Fibroblast of peridontal ligament (primary cell): ENCODE measurements at regions not wholly inside any gene's neighbourhood (a gene's known extent, or its start where the extent isn't known, plus 50 kb on each side); places are given as distances from the start of the nearest gene placed in this dataset.
"Not testable (repeated sequence)": the region's sequence is repeated elsewhere in the genome, so short reads cannot be mapped to it uniquely, and the experiment has no call there.

ENCODE experiments used
- DNase-seq: peaks from one replicate; pipeline ENCODE4 v3.0.0-alpha.2; 2010; ENCODE audit errors: extremely low read depth

DNA sequence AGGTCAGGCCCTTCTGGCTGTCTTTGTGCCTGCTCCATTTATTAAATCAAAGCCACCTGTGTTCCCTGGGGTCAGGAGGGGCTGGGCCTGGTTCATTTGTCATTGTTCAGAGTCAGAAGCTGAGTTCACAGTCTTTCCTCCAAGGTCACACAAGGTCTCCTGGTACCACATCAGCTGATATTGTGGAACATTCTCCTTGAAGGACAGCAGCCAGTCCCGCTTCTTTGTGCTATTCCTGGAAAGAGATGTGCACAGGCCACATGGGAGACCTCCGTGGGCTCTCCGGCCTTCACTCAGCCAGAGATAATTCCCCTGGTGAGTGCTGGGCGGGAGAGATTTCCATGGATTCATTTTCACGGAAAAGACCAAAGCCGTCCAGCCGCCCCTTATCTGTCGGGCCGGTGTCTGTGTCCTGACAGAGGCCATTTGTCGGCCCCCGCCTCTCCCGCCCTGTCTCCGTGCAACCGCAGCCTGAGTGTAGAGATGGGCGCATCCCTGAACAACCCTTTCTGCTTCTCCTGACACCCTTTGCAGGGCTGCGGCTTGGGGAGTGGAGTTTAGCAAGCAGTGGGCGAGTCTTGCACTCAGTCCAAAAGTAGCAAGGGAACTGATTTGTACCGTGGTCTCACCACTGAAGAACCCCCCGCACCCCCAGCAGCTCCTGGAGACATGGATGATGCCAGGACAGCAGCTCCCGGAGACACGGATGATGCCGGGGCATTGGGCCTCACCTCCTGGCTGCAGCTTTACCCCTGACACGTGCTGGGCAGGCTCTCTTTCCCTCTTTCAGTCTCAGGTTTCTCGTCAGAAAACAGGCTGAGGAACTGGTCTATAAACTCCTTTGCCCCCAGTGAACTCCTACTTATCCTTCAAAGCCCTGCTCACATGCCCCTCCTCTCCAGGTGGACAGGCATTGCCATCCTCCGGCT is 198.4 kb downstream of the LAT start:
- DNase-seq: not testable (repeated sequence)

DNA sequence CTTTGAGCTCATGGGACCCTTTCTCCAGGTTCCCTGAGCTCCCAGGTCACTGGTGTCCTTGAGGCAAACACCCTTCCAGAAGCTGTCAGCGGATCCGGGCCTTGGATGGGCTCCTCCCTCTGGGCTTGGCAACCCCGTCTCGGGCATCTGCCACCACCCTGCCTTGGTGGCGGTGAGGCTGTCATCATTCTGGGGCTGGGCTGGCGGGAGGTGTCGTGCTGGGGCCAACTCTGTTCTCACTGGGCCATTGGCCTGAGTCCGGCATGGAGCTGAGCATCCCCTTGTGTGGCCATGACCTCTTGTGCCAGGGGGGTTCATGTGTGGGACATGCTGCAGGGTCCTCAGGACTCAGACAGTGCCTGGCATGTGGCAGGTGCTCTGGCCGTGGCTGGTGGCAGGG is 197.6 kb downstream of the LAT start:
- DNase-seq: no peak

DNA sequence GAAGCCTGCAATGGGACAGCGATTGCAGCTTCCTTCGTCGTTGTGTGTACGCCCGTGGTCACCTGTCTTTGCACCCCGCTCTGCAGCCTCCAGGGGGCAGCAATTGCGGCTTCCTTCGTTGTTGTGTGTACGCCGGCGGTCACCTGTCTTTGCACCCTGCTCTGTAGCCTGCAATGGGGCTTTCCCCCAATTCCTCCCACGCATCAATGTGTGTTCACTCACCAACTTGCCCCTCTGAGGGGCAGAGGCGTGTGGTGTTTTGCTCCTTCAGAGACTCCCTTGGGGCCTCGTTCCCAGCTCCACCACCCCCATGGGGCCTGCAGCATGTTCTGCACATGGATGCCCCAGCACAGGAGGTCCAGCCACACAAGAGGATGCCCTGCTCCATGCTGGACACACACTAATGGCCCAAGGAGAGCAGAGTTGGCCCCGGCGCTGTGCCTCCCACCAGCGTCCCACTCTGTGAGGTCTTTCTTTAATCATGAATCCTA is 197.1 kb downstream of the LAT start:
- DNase-seq: not testable (repeated sequence)

DNA sequence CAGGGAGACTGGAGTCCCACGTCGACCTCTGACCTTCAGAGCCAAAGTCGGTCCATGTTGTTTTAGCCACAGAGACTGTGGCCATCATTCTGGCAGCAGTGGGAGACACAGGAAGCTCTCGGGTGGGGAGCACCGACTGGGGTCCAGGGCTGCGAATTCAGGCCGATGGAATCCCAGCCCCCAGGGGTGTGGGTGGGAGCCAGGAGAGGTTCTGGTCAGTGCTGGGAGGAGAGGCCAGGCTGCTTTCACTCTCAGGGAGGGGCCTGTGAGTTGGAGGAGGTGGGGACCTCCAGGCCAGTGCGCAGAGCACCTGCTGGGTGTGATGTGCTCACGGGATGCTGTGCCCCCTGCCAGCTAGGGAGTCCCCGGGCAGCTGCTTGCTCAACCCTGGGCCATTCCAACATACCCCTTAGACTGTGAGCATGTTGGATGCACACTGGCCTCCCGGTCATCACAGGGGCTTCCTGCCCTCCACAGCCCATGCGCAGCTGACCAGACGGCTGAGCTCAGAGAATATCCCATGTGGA is 196.5 kb downstream of the LAT start:
- not testable (repeated sequence) for DNase-seq

DNA sequence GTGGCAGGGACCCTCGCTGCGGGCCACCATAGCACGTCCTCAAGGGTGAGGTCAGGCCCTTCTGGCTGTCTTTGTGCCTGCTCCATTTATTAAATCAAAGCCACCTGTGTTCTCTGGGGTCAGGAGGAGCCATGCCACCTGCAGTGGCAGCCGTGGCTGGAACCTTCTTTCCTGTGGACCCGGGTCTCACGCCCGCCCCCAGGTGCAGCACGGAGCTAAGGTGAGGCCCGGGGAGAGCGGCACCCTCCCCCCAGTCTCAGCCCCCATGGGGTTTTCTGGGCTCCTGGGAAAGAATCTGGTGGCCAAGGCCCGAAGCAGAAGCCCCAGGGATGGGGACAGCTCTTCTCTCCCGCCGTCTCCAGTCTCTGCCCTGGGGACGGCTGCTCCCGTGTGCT is 195.4 kb downstream of the LAT start:
- not testable (repeated sequence) for DNase-seq

DNA sequence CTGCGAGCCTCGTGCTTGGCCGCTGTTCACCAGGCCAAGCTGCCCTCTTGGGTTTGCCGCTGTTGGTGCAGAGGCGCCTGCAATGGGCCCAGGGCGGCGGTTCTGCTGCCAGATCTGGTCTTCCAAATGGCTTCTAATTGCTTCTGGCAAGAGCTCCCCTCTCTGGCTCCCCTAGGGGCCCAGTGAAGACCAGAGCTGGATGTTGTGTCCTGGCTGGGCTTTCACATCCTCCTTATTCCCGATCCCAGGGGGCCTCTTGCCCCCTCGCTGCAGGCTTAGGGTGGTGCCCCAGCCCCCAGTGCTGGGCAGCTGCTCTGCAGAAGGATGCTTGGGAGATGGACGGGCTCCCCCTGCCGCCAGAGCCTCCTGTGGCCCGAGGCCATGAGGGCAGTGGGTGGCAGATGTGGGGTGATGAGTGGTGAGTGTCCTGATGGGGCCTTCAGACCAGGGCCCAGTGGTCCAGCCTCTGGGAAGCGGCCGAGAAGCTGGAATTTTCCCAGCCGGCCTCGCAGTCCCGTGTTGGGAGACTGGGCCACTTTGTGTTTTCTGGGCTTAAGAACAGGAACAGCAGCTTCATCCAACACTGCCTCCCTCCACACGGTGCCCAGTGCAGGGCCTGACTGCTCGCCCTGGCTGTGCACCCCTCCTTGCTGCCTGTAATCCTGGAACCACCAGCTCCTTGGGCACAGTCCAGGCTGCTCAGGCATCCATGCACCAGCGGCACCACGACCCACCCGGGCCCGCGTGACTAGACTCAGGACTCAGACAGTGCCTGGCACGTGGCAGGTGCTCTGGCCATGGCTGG is 194.8 kb downstream of the LAT start:
- peak; percentile 35 for DNase-seq

DNA sequence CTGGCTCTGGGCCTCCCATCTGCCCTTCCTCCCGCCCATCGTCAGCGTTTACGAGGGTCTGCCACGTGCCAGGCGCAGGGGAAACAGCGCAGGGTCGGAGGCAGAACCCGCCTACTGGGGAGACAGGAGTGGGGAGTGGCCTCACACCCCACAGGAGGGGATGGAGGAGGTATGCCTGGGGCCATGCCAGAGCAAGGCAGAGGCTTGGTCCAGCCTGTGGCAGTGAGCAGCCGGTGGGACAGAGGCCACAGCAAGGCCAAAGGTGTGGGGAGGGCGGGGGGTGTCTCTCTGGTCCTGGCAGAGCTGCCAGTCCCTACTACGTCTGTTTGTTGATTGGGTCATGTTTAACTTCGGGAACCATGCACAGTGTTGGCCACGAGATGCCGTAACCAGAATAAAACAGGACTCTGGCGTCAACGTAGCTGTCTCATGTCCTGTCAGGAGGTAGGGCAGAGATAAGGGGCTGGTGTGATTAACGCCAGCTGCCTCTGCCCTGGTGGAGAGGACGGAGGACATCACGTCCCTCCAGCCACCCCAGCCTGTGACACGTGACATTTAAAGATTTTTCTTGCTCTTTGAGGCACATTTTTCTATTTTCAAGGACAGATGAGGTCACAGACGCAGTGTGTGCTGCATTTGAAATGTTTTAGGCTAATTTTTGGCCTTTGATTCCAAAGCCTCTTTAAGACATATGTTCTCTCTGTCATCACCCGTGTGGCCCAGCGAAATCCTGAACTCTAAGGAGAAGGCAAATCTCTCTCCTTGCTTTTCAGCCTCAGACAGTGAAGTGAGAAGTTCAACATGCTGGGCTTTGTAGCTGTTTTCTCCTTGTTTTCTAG is 193.3 kb downstream of the LAT start:
- not testable (repeated sequence) for DNase-seq

DNA sequence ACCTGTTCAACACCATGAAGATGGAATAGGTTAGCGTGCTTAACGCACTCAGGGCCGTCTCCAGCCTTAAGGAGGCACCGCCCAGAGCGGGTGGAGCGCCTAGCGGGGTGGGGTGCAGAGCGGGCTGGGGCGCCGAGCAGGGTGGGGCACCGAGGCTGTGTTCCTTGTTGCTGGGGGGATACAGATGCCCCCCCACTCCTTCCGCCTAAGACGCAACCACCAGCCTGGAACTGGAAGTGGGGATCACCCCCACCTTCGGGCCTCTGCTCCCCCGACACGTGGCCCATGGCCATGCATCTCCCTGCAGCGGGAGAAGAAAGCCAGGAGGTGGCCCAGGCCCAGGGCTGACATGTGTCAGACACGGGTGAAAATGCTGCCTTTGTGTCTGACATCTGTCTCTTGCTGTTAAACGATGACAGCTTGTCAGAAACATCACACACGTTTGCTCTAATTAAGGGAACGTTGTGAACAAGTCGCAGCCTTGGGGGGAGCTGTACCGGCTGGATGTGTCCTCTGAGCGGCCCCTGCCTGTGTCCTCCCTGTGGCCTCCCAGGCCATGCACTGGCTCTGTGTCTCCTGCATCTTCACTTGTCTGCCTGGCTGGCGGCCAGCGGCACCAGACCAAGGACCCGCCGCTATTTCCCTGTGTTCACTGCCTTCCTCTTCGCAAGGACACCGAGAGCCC is 192.5 kb downstream of the LAT start:
- DNase-seq: not testable (repeated sequence)

DNA sequence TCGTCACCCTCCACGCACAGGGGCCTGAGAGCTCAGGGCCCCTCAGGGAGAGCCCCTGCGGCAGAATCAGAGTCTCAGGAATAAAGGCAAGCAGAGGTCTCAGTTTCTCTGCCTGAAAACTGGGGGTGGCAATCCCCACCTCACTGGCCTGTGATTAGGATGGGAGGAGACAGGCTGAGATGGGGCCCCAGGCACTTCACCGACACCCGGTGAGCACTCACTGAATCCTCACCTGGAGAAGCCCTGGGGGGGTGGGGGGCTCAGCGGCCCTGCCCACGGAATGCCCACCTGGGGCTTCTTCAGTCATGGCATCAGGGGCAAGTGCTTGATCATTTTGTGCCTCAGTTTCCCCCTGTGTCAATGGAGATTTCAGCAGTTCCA is 192.0 kb downstream of the LAT start:
- not testable (repeated sequence) for DNase-seq

DNA sequence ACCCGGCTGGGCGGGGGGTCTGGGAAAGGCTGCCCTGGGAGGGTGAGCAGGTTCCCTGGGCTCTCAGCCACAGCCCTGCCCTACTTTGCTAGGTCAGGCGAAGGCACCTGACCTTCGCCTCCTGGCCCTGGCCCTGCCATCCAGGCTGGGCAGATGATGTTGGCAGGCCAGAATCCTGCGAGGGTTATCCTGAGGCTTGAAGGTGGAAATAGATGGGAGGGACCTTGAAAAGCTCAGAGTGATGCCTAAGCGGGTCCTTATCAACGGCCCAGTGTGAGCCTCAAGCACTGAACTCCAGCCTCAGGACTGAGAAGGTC is 191.3 kb downstream of the LAT start:
- not testable (repeated sequence) for DNase-seq

DNA sequence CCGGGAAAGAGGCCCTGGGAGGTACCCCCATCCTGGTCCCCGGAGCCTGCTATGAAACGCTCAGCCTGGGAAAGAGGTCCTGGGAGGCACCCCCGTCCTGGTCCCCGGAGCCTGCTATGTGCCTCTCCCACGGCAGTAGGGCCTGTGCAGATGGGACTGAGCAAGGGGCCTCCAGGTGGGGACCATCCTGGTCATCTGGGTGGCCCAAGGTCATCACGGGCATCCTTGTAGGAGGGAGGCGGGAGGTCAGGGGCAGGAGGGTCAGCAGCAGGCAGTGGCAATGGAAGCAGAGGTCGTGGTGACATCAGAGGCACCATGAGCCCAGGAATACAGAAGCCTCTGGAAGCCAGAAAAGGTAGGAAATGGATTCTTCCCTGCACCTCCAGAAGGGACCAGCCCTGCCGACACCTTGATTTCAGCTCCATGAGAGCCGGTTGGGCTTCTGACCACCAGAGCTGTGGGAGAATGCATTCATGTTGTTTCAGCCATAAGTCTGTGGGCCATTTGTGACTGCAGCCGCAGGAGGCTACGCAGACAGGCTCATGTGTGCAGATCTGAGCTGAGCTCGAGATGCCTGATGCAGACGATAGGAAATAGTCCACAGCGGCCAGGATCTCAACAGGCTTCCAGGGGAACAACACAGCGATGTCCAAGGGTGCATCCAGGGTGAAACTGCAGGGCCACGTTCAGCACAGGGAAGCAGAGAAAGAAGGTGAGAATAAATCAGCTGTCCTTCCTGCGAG is 190.7 kb downstream of the LAT start:
- DNase-seq: not testable (repeated sequence)

DNA sequence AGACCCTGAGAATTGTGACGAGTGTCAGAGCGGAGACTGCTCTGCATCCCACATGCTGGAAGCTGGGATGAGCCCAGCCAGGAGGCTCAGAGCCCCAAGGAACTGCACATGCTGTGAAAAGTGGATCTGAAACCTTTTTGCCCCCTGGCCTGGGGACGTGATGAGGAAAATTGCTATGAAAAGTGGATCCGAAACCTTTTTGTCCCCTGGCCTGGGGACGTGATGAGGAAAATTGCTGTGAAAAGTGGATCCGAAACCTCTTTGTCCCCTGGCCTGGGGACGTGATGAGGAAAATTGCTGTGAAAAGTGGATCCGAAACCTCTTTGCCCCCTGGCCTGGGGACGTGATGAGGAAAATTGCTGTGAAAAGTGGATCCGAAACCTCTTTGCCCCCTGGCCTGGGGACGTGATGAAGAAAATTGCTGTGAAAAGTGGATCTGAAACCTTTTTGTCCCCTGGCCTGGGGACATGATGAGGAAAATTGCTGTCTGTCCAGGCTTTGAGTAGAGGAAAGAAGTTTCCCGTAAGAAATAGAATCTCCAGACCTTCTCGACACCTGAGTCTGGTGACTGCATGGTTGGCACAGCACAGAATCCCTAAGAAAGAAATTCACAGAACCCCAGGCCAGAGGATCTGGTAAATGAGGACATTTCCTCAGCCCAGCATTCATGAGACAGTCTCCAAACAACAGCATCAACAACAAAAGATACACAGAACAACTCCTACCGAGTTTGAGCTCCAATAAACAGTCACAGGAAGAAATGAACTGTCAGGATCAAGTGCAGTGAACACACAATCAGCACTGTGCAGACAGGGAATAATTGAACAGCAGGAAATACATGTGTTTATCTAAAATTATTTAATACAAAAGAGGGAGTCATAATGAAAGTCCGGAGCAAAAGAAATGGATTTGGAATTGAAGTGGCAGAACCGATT is 188.8 kb downstream of the LAT start:
- DNase-seq: not testable (repeated sequence)

DNA sequence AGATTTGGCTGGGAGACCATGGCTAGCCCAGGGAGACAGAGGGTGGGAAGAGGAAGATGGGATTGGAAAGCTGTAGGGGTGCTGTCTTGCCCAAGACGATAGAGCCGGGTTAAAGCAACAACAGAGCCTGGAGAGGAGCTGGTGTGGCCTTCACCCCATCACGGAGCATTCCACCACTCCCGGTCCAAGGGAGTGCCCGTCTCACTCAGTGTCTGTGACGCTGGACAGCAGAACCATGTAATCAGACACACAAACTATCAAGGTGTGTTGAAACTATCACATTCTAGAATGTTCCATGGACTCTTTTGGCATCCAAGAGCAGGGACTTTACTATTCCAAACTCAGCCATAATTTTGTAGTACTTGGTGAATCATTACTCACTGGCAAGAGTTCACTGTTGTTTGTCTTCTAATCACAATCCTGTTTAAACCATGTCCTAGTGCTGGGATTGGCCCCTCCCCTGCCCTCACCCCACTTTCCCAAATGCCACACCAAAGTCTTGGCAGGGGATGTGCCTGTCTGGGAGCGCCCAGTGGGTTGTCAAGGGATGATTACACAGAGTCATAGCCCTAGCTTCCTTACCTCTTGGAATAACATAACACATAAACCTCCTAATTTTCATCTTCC is 187.4 kb downstream of the LAT start:
- not testable (repeated sequence) for DNase-seq

DNA sequence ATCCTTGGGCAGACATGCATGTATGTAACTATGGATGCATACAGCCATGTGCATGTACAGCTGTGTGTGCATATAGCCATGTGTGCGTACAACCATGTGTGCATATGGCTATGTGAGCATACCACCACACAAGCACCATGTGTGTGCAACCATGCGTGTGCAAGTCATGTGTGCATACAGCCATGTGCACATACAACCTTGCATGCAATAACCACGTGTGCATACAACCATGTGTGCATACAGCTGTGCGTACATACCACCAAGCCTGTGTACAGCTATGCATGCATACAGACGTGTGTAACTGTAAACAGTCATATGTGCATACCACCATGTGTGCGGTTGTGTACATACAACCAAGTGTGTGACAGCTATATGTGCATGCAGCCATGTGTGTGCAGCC is 186.4 kb downstream of the LAT start:
- DNase-seq: not testable (repeated sequence)

DNA sequence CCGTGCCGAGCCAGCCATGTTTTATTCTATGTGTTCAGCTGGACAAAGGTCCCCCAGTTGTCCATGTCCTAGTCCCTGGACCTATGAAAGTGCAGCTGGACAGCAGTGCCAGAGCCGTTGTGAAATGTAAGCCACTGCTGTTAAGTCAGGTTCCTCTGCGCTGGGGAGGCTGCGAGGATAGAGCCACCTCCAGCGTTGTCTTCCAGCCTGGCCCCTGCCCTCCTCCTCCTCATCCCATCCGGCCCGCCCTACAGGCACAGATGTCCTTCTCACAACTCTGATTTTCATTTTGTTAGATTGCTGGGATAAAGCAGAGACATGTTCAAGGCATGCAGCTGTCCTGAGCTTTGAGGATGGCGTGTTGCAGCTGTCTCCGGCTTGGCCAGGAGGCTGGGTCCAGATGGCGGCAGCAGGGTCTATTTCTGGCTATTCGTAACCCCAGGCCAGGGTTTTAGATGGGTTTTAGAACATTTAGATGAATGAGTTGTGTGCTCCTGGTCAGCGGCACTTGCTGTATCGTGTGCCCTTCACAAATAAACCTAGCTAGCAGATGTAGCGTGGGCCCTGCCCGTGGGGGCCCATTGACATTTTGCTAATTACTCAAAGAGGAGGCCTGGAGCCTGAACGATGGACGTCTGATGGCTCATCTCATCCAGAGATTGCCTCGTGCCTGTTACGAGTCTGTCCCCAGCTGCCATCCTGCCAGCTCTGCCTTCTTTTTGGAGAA is 185.7 kb downstream of the LAT start:
- not testable (repeated sequence) for DNase-seq

DNA sequence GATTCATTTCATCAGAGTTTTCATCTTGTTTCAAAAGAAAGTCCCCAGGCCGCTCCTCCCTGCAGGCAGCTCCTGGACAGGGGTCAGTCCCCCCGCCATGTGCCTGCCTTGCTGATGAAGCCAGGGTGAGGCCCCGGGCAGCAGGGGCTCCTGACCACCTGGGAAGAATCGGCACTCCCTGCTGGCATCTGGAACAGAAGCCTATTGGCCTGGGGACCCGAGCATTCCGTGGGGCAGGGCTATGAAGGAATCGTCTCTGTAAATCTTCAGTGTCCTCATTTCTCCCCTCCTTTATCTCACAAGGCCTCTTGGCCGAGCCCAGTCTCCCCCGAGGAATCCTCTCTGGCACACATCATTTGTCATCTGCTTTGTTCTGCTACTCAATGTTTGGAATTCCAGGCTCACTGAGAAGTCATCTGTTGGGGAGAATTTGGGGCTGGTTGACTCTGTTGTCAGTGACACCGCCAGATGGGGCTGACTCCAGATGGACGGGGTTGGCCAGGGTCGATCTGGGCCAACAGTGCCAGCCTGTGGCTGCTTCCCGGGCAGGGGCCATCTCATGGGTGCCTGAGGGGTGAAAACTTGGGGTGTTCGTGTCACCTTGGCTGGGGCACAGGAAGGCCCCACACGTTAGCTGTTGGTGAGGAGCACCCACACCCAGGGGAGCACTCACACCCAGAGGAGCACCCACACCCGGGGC is 184.6 kb downstream of the LAT start:
- not testable (repeated sequence) for DNase-seq

DNA sequence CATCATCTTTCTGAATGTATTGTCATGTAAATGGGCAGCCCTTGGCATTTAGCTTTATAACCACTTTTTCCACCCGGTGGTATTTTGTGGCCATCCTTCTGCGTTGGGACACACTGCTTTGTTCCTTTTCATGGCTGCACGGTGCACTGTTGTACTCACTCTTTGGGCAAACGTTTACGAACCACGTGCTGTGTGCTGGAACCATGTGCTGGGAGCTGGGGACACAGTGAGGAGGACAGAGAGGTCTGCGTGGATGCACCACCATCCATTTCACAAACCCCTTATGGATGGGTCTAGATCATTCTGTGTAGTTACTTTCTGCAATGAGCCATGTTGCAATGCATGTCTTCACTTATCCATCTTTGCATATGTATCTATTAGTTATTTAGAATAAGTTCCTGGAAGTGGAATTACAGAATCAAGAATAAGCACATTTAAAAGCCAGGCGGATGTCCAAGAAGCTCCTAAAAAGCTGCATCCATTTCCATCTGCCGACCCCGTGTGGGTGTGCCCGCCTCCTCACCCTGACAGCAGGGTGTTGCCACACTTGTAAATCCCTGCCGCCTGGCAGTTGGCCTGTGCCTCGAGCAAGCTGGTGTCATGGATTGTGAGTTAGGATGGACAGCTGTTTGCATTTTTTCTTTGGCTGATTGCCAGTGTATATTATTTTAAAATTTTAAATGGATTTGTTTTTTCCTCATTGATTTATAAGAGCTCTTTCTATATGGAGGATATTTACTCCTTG is 183.8 kb downstream of the LAT start:
- DNase-seq: not testable (repeated sequence)
